Chondrocyte (in vitro differentiated cells): ENCODE measurements at regions not wholly inside any gene's neighbourhood (a gene's known extent, or its start where the extent isn't known, plus 50 kb on each side); places are given as distances from the start of the nearest gene placed in this dataset.
A peak's percentile ranks its signal among the peaks of the same experiment; 100 is the strongest.
"Not testable (repeated sequence)": the region's sequence is repeated elsewhere in the genome, so short reads cannot be mapped to it uniquely, and the experiment has no call there.

Experiments
- DNase-seq: peaks from one replicate; pipeline ENCODE4 v3.0.0; 2021; ENCODE audit warnings: mixed read lengths, low spot score
- H3K27ac Mint-ChIP-seq: one replicate; pipeline ENCODE4 v1.8.0; 2021; ENCODE audit warnings: mild to moderate bottlenecking, moderate library complexity, mixed read lengths; ENCODE audit not compliant: unreplicated experiment
- H3K27me3 Mint-ChIP-seq: 2 replicates; pipeline ENCODE4 v1.8.0; 2021; ENCODE audit warnings: low read depth, mixed read lengths
- H3K36me3 Mint-ChIP-seq: 2 replicates; pipeline ENCODE4 v1.8.0; 2021; ENCODE audit warnings: low read depth, mixed read lengths
- H3K4me1 Mint-ChIP-seq: 2 replicates; pipeline ENCODE4 v1.8.0; 2021; ENCODE audit warnings: low read depth, mild to moderate bottlenecking, mixed read lengths
- H3K4me3 Mint-ChIP-seq: one replicate; pipeline ENCODE4 v1.8.0; 2021; ENCODE audit warnings: mild to moderate bottlenecking, moderate library complexity, mixed read lengths; ENCODE audit not compliant: unreplicated experiment
- H3K9me3 Mint-ChIP-seq: 2 replicates; pipeline ENCODE4 v1.8.0; 2021; ENCODE audit warnings: low read depth, mixed read lengths
- TF ChIP-seq, protein P1 (sequence below): fragments of 200-600 bp; sonication (generic); IDR thresholded peaks from 2 replicates; pipeline ENCODE4 v1.5.0; 2021; ENCODE audit warnings: antibody characterized with exemption, mild to moderate bottlenecking, moderate library complexity

DNA sequence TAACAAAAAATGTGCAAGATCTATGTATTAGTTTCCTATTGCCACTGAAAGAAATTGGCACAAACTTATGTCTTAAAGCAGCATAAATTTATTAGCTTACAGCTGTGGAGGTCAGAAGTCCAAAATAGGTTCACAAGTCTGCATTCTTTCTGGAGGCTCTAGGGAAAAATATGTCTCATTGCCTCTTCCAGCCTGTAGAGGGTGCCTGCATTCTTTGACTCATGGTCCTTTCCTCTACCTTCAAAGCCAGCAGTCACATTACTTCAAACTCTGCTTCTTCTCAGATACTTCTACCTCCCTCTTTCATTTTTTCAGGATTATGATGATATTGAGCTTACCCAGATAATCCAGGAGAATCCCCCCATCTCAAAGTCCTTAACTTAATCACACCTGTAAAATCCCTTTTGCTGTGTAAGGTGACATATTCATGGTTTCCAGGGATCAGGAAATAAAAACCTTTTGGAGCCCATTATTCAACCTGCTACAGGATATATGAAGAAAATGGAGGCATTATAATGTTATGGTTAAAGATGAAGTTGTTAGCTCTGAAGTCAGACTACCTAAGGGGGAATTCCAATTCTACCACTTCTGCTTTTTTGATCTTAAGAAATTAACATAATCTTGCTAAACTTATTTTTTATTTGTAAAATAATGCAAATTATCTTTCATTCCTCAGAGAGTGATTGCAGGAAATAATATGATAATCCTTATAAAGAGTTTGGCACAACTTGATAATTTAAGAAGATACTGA lies 686.2 kb downstream of the PRIM2 start:
- TF ChIP-seq, protein P1, sequence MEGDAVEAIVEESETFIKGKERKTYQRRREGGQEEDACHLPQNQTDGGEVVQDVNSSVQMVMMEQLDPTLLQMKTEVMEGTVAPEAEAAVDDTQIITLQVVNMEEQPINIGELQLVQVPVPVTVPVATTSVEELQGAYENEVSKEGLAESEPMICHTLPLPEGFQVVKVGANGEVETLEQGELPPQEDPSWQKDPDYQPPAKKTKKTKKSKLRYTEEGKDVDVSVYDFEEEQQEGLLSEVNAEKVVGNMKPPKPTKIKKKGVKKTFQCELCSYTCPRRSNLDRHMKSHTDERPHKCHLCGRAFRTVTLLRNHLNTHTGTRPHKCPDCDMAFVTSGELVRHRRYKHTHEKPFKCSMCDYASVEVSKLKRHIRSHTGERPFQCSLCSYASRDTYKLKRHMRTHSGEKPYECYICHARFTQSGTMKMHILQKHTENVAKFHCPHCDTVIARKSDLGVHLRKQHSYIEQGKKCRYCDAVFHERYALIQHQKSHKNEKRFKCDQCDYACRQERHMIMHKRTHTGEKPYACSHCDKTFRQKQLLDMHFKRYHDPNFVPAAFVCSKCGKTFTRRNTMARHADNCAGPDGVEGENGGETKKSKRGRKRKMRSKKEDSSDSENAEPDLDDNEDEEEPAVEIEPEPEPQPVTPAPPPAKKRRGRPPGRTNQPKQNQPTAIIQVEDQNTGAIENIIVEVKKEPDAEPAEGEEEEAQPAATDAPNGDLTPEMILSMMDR: peak; percentile 23
- not testable (repeated sequence) for H3K36me3 Mint-ChIP-seq, H3K4me1 Mint-ChIP-seq, DNase-seq, H3K4me3 Mint-ChIP-seq, H3K27ac Mint-ChIP-seq, H3K27me3 Mint-ChIP-seq
- peaks cover 33% of the 10 kb centered on the region for H3K9me3 Mint-ChIP-seq

DNA sequence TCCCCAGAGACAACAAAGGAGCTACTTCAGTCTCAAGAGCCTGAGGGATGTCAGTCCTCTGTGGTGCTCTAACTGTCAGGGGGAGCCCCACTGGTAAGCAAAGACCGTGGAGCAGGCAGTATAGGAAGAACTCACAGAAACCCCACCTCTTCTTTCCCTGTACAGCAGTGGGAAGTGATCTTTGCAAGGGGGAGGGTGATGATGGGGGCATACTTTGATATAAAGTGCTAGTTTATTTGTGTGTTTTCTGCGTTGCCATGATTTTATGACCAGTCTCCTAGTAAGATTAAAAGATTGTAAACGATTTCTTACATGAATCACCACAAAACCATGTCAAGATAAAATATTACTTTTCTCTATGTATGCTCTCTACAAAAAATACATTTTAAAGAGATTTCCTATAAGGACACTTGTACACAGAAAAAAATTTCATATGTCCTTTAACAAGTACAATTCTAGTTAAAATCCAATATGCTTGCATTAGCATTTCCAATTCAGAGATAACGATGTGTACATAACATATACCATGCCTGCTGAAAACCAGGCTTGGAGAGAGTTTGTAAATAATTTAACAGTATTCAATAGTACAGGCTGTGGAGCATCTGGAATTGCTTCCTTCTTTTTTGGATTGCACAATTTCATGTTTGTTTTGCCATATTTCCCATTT lies 690.0 kb downstream of the PRIM2 start:
- H3K36me3 Mint-ChIP-seq, H3K27me3 Mint-ChIP-seq, DNase-seq, H3K4me1 Mint-ChIP-seq, H3K27ac Mint-ChIP-seq, H3K4me3 Mint-ChIP-seq: not testable (repeated sequence)
- peaks cover 36% of the 10 kb centered on the region for H3K9me3 Mint-ChIP-seq

DNA sequence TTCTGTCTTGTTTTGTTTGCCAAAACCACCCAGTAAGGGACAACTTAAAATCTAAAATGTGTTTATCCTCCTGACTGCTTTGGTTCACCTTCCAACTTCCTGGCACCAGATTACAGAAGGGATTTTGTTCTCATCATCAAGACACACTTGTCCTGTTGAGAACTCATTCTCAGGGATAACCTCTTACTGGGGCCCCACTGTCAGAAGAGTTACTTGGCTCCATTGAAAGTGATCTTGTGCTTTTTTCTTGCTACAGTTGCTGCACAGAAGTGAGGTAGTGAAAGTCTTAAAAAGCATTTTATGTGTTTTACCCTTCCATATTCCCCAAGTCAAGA lies 690.5 kb downstream of the PRIM2 start:
- H3K27me3 Mint-ChIP-seq, H3K4me1 Mint-ChIP-seq, DNase-seq, H3K4me3 Mint-ChIP-seq, H3K27ac Mint-ChIP-seq, H3K36me3 Mint-ChIP-seq: not testable (repeated sequence)
- peaks cover 33% of the 10 kb centered on the region for H3K9me3 Mint-ChIP-seq

DNA sequence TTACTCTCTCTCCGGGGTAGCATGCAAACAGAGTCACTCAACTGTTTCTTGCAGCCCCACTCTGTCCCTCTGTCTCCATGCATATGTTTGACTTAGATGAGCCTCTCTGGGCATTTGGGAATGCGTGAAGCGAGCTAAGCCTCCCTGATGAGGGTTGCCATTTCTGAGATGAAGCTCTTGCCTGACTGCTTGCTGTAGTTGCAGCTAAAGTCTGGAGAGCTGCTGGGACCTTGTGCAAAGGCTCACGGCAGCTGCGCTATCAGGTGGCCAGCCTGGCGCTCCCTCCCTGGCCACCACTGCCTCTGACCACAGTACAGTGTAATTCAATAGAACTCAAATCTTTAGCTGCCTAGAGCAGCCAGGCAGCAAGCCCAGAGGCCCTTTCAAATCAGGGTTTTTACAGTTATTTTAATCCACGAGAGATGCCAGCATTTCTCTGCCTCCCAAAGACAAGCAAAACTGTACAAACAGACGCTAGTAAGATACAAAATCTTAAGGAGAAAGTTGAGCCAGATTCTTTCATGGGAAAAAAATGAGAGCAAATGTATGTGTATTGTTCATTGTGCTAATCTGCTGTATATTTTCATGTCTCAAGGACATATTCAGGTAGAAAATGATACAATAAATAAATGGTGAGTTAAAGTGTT lies 694.6 kb downstream of the PRIM2 start:
- not testable (repeated sequence) for H3K27ac Mint-ChIP-seq, H3K27me3 Mint-ChIP-seq, H3K4me1 Mint-ChIP-seq, H3K4me3 Mint-ChIP-seq, H3K36me3 Mint-ChIP-seq
- H3K9me3 Mint-ChIP-seq: peaks cover 13% of the 10 kb centered on the region
- peak; percentile 67 for DNase-seq

DNA sequence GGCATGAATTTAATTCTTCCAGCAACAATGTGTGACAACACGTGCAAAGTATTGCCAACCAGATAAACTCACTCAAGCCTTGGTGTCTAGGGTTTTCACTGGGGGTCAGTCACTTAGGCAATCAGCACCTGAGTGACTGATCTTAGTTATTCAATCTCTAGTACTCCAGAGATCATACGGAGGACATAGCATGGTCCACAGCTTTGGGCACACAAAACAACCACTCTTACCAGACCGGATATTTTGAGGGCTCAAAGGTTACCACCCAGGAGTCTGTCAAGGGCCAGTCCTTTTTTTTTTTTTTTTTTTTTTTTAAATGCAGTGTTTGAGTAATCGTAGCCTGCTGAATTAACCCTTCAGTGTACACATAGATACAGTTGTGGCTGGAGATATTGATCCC lies 699.2 kb downstream of the PRIM2 start:
- not testable (repeated sequence) for DNase-seq, H3K36me3 Mint-ChIP-seq

DNA sequence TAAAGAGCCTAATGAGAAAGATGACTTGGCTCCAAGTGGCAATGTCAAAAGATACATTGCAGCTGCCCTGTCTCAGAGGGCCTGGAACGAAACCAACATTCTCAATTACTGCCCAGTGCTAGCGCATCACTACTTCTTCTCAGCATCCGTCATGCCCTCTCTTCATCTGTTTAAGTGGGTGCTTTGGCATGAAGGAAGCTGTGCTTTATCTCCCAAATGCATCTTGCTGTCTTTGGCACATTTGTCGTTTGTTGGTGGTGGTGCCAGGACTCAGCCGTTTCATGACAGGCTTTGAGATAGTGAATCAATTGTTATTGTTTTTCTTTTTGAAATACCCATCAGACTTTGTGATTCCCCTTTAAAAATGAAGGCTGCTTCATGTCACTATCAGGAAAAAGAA lies 710.8 kb downstream of the PRIM2 start:
- H3K9me3 Mint-ChIP-seq, H3K36me3 Mint-ChIP-seq: not testable (repeated sequence)

More for the DNA sequence above, 699.2 kb downstream of the PRIM2 start:
- H3K9me3 Mint-ChIP-seq, H3K4me3 Mint-ChIP-seq, H3K27ac Mint-ChIP-seq, H3K4me1 Mint-ChIP-seq, H3K27me3 Mint-ChIP-seq: not testable (repeated sequence)

DNA sequence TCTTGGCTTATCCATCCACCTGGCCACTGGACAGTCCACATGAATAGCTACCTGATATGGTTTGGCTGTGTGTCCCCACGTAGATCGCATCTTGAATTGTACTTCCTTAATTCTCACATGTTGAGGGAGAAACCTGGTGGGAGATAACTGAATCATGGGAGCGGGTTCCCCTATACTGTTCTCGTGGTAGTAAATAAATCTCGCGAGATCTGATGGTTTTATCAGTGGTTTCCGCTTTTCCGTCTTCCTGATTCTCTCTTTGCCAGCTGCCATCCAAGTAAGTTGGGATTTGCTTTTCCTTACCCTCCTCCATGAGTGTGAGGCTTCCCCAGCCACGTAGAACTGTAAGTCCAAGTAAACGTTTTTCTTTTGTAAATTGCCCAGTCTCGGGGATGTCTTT lies 720.8 kb downstream of the PRIM2 start:
- H3K9me3 Mint-ChIP-seq, H3K4me1 Mint-ChIP-seq, DNase-seq, H3K4me3 Mint-ChIP-seq, H3K36me3 Mint-ChIP-seq, H3K27me3 Mint-ChIP-seq, H3K27ac Mint-ChIP-seq: not testable (repeated sequence)

More for the DNA sequence above, 710.8 kb downstream of the PRIM2 start:
- not testable (repeated sequence) for H3K4me1 Mint-ChIP-seq, DNase-seq, H3K27me3 Mint-ChIP-seq, H3K4me3 Mint-ChIP-seq, H3K27ac Mint-ChIP-seq

DNA sequence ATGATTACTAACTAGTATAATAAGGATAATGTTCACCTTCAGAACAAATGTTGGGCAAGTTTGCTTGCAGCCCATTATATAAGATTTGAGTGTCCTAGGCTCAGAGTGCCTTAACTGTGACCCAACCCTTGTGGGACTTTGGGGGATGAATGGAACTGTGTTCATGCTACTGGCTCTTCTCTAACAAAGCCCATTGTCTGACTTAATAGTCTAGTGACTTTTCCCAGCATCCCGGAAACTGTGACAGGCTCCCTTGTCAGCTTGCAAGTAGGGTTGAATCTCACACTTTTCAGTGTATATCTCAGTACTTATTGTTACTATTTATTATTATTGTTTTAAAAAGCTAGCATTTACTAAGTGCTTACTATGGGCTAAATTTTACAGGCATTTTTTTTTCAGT lies 729.2 kb downstream of the PRIM2 start:
- DNase-seq, H3K27me3 Mint-ChIP-seq, H3K4me1 Mint-ChIP-seq, H3K36me3 Mint-ChIP-seq, H3K27ac Mint-ChIP-seq, H3K9me3 Mint-ChIP-seq, H3K4me3 Mint-ChIP-seq: not testable (repeated sequence)

DNA sequence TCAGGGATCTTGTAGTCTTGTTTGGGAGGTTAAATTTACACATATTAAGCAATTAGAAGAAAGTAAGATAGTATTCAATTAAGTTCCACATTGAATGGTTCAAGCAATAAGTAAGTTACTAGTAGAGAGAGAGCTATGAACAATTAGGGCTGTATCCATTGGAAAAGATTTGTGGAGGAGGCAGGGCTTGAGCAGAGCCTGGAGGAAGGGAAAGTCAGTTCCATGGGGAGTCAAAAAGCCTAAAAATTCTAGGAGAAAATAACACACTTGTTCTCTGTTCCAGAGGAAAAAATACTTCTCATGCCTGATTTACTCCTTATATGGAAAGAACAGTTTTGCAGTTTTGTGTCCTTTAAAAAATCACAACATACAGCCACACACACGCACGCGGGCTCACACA lies 730.0 kb downstream of the PRIM2 start:
- not testable (repeated sequence) for H3K9me3 Mint-ChIP-seq, H3K4me3 Mint-ChIP-seq, DNase-seq, H3K27me3 Mint-ChIP-seq, H3K36me3 Mint-ChIP-seq, H3K27ac Mint-ChIP-seq, H3K4me1 Mint-ChIP-seq

DNA sequence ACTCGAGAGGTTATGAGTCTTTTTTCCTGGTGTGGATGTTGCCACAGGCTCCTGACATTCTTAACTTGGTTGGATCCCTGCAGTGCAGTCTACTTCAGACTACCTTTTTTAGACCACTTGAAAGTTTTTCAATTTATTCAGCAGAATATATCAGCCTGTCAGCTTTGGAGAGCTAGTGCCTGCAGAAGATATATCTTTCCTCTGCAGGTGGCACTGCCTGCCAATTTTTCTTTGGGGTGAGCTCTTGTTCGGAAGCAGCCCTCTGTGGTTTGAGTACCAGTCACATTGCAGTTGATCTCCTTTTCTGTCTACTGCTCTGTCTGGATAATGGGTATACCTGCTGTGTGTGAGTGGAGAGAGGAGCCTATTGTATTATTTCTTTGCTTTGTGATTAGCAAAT lies 730.4 kb downstream of the PRIM2 start:
- not testable (repeated sequence) for DNase-seq, H3K9me3 Mint-ChIP-seq, H3K4me3 Mint-ChIP-seq, H3K27me3 Mint-ChIP-seq, H3K27ac Mint-ChIP-seq, H3K36me3 Mint-ChIP-seq, H3K4me1 Mint-ChIP-seq

DNA sequence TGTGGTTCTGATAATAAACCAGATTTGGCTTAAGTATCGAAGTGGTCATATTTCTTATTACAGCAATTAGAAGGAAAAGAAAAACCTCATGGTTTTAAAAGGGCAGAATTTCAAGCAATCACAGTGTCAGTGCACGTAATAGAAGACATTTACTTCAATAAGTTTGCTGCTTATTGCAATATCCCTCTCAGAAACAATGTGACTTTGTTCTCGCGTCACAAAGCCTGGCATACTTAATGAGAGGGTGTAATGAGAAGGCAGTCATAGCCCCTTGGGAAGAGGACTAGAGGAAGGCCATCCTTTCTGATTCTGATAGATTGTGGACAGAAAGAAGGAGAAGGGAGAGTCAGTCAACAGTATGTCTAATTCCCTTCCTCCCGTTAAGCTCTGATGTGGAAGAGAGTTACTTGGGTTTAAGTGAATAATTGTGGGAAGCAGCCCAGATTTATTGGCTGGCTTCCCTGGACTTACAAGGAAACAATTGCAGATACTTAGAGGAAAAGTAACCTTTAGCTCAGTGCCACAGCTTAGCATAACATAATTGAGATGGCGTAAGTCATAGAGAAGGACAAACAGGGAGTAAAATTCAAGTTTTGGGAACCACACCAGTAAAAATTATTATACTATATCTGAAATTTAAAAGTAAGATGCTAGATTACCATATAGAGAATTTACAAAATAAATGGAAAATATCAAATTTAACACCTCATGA lies 738.2 kb downstream of the PRIM2 start:
- not testable (repeated sequence) for H3K27me3 Mint-ChIP-seq, H3K36me3 Mint-ChIP-seq, H3K4me1 Mint-ChIP-seq, H3K27ac Mint-ChIP-seq, DNase-seq, H3K4me3 Mint-ChIP-seq
- H3K9me3 Mint-ChIP-seq: peaks cover 24% of the 10 kb centered on the region
